Keratinocyte (primary cell): ENCODE measurements at regions not wholly inside any gene's neighbourhood (a gene's known extent, or its start where the extent isn't known, plus 50 kb on each side); places are given as distances from the start of the nearest gene placed in this dataset.
"Not testable (repeated sequence)": the region's sequence is repeated elsewhere in the genome, so short reads cannot be mapped to it uniquely, and the experiment has no call there.

Source experiments
- CTCF ChIP-seq, 3 experiments: IDR thresholded peaks in 1 of 3; conservative IDR thresholded peaks in 1 of 3; optimal IDR thresholded peaks in 1 of 3; 2 replicates in 2 of 3; 3 replicates in 1 of 3; pipeline versions ENCODE3 to v1.5.1; 2011; ENCODE audit warnings: low read length in 3 of 3, mild to moderate bottlenecking in 3 of 3, moderate library complexity in 2 of 3, control low read depth in 1 of 3, inconsistent platforms in 1 of 3; ENCODE audit not compliant: insufficient read depth in 2 of 3; ENCODE audit errors: extremely low read depth in 1 of 3
- EZH2 ChIP-seq: IDR thresholded peaks from one replicate; pipeline ENCODE4 v1.6.1; 2012; ENCODE audit warnings: inconsistent platforms, mild to moderate bottlenecking, low read length, moderate library complexity

- not testable (repeated sequence) for TF ChIP-seq CTCF (optimal IDR thresholded peaks at IDR 0.05 in 1 of 3, IDR thresholded peaks at IDR 0.05 in 1 of 3, conservative IDR thresholded peaks at IDR 0.05 in 1 of 3; ENCODE audit: extremely low read depth in 1 of 3, insufficient read depth in 2 of 3, low read length in 3 of 3); EZH2
Observed at GRCh38 chrX:87465757-87466156, 51.8 kb upstream of the KLHL4 start.
